Anterior cingulate cortex (tissue), 58 donors: ENCODE measurements at regions not wholly inside any gene's neighbourhood (a gene's known extent, or its start where the extent isn't known, plus 50 kb on each side); places are given as distances from the start of the nearest gene placed in this dataset.

Experiments used
- DNase-seq, 58 donors: peaks; one replicate each; lab custom pipeline; 2025; lab: John Stamatoyannopoulos, UW

GRCh38 chr15:89421219-89421618, 75.2 kb downstream of the RHCG start:
- no peak for DNase-seq

GRCh38 chr15:89419370-89419984, 76.9 kb downstream of the RHCG start:
- DNase-seq, result peak in 13 of 58 donors; percentile 6 to 30 (median 16)

DNA sequence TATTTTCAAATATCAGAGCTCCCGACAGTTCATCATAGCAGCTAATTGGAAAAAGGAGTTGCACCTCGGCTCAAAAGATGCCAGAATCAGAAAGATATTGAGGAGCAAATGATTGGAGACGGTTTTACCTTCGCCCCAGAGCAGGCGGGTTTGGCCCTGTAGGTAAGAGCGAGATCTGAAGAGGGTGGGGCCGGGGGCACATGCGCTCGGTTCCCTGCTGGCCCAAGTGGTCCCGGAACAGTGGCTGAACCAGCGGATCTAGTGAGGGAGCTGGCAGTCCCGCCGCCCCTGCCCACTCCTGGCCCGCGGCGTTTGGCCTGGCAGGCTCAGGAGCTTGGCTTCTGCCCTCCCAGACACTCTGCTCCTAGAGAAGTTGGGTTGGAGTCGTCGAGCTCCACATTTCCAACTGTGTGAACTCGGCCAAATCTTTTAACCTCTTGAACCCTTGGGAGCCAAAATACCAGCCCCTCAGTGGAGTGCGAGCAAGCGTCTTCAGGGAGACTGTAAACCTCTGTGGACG, 79.1 kb downstream of the RHCG start:
- no peak for DNase-seq

DNA sequence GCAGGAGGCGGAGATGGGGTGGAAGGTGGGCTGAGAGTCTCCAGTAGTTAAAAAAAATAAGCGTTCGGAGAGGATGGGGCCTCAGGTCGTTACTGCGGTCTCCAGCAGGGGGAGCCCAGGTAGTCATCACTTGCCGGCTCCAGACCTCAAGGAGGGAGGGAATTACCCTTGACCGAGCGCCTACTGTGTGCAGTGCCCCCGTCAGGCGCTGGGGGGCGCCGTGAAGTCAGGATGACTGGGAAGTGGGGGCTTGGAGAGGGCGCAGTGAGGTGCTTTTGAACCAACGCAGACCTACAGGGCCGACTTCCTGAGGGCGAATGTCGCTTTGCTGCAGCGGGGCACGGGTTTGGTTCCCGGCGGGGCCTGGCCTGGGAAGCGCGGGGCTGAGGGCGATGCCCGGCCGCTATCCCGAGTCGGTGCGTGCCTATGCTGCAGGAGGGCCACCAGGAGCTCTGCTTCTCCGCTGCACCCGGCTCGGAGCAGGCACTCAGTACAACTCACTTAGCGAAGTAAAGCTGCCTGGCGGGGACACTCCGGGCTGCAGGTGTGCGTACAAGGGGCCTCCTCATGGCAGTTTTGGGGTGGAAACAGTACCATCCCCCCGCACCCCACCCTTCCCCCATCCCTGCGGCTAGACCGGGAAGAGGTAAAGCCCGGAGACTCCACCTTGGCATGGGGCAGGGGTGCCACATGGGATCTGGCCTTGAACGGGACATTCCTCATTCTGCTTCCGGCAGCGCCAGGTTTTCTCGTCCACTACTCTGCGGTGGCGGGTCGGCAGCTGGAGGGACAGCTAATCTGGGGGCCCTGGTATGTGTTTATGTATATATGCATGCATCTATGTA, 79.8 kb downstream of the RHCG start:
- peak in 20 of 58 donors; percentile 6 to 47 (median 27) for DNase-seq

- DNase-seq, result no peak
These were observed 79.9 kb upstream of the POLG start for GRCh38 chr15:89414571-89414970.

- no peak for DNase-seq
These were observed 79.3 kb upstream of the POLG start for GRCh38 chr15:89413877-89414276.

DNA sequence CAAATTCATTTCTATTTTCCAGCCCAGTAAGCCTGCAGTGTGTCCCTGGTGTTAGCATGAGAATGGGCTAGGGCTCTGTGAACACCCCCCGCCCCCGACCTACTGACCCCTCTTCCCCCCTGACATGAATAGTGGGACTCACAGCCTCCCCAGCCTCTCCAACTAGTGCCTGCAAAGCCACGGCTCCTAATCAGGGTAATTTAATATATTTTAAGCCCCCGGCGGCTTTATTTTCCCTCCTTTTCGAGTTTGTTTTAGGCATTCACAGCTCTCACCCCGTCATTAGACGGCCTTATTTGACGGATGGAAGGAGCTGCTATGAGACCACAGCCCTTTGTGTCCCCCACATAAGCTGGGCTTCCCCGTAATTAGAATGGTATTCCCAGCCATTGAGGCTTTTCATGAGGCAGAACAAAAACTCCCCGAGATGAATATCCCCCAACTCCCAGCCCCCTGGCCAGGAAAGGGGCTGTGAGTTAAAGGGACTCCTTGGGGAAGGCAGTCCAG, 78.3 kb upstream of the POLG start:
- DNase-seq, result no peak

DNA sequence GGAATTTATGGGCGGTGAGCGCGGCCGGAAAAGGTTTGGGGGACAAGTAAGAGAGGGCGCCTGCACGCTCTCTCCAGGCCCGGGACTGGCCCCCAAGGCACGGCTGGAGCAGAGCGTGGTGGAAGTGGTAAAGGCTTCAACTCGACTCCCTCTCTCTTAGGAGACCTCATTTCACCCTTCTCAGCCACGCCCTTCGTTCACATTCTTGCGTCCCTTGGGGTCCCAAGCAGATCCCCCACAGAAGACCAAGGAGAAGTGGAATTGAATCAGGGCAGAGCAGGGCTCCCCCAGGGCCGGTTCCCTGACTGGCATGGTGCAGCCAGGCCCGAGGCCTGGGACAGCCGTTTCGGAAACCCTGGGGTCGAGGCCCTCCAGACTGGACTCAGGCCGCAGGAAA, 75.4 kb upstream of the POLG start:
- no peak for DNase-seq

DNA sequence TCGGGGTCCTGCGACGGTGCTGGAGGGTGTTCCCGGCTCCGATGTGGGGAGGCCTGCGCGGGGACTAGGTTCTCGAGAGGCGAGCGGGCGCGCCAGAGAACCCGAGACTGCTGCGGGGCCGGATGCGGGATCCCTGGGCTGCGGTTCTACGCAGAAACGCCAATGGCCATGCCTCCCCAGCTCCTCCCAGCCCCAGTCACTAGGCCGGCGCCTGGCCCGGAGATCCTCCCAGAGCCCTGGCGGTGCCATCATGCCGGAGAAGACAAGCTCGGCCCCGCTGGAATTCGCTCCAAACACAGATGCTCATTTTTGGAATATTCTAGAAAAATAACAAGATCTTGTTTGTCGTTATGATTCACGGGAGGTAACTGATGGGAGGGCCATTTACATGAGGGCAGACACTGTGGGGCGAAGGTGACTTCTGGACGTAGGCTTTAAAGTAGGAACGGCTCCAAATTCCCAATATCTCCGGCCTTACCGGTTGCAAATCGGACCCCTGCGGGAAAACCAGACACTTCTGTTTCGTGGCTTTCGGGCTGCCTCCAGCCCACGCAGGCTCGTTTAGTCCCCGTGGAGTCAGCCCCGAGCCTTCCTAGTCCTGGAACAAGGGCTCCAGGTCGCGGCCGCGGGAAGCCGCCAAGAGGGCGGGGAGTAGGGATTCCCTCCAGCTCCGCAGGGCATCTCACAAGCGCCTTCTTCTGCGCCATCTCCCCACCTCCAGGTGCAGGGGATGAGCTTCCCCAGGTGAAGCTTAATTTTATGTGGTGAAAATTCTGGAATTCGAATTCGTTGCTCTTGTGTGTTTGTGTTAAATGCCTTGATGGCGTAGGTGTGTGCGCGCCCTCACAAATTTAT, 74.8 kb upstream of the POLG start:
- no peak for DNase-seq

- no peak for DNase-seq
These were observed 74.0 kb upstream of the POLG start for GRCh38 chr15:89408372-89409183.

GRCh38 chr15:89406940-89407607, 72.5 kb upstream of the POLG start:
- peak in 2 of 58 donors; percentile 25 to 31 for DNase-seq

- no peak for DNase-seq
These were observed 71.8 kb upstream of the POLG start for GRCh38 chr15:89406218-89406939.

DNA sequence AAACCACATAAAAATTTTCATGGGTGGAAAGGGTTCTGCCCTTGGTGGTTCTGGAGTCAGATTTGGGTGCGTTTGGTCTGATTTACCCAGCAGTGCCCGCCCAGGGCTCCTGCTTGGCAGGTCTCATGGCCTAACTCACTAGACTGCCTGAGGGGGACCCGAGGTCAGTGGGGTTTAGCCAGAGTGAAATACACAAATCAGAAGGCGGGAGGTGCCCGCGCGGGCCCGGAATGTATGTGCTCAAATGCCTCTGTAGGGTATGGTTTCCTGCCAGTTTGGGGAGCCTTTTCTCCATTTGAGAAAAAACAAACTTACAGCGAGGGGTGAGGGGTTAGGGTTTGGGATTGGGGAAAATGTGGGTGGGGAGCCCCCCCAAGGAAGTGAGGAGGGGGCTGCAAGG, 70.9 kb upstream of the POLG start:
- DNase-seq, result no peak

DNA sequence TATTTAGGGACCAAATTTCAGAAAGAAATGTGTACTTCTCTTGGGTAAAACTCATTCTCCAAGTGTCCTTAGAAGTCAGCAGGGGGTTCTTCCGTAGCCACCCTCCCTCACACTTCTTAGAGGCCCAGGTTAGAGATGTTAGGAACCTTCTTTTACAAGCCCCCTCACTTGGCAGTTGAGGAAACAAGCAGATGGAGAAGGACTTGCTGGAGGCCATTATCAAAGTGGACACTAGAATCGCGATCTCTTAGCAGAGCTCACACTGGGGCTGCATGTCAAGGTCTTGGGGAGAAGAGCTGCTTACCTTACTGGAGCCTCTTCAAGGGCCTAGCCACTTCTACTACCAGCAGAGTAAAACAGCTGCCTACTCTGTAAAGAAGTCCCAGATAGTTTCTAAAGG, 69.4 kb upstream of the POLG start:
- DNase-seq, result no peak

GRCh38 chr15:89402518-89402805, 67.8 kb upstream of the POLG start:
- no peak for DNase-seq

- DNase-seq, result peak in 2 of 58 donors; percentile 31 to 35
These were observed 67.2 kb upstream of the POLG start for GRCh38 chr15:89401631-89402517.

DNA sequence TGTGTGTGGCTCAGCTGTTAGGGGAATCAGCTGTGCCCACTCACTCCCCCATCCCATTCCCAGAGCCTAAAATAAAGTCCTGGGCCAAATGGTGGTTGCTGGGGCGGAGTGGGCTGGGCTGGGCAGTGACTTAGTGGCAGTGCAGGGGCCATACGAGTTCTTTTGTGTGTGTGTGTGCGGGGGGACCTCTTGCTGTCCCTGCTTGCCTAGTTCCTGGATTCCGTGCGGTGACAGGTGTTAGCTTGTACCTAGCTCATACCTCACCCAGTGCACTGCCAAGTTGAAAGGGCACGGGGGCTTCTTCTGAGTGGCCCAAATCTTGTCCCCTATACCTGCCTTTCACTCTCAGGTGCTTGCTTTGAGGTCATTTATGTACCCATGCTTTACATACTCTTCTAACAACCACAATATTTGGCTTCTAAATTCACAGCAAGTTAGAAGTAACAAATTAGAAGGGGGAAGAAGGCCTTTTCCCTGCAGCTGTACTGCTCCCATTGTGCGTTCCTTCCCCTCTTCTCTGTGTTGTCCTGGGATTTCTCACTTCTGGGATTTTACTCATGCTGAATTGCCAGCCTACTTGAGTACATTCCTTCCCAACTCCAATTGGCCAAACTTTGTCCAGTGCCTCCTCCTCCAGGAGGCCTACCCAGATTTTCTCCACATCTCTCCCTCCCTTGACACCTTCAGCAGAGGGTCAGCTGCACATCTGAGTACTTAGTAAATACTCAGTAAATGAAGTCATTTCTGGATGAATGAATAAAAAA, 66.3 kb upstream of the POLG start:
- DNase-seq, result no peak
